NCI-H187 treated with DMSO at 0.1 percent for 48 hours (cell line): ENCODE measurements at regions not wholly inside any gene's neighbourhood (a gene's known extent, or its start where the extent isn't known, plus 50 kb on each side); places are given as distances from the start of the nearest gene placed in this dataset.

ENCODE experiments used
- DNase-seq: peaks from one replicate; lab custom pipeline; 2025; lab: John Stamatoyannopoulos, UW

GRCh38 chr7:55629051-55629677 lies 56.9 kb upstream of the VOPP1 start:
- no peak for DNase-seq

- no peak for DNase-seq
Measured at GRCh38 chr7:55624813-55625212, 52.5 kb upstream of the VOPP1 start.

- DNase-seq, result no peak
Measured at GRCh38 chr7:55623617-55624016, 51.3 kb upstream of the VOPP1 start.

GRCh38 chr7:55622241-55622640 lies 49.9 kb upstream of the VOPP1 start:
- no peak for DNase-seq
